H1 (cell line): ENCODE measurements at regions not wholly inside any gene's neighbourhood (a gene's known extent, or its start where the extent isn't known, plus 50 kb on each side); places are given as distances from the start of the nearest gene placed in this dataset.

Experiments
- RNF2 ChIP-seq: fragments of 200-900, 300-1000 bp; sonication (generic); IDR thresholded peaks from 2 replicates; pipeline ENCODE4 v1.7.1; 2016; ENCODE audit warnings: borderline replicate concordance, low read depth, mild to moderate bottlenecking, antibody characterized with exemption, low read length; ENCODE audit not compliant: poor library complexity, severe bottlenecking; ENCODE audit errors: missing control alignments

DNA sequence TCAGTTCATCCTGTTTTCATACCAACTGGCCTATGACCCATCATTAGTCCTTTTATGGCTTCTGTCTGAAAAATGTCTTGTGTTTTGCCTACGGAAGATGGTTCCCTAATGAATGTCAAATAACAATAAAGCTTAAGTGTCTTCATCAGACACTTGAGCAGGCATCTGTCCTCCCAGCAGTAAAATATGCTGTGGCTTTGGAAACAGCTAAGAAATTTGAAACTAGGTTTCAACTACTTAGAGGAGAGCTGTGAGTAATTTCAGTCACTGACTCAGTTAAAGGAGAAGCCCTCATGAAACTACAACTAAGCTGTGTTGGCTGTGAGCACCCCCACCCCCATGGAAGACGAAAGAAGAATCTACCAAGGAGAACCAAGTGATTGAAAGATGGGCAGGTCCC, 409.4 kb upstream of the PPP2R3A start (continued):
- no peak for TF ChIP-seq RNF2
